Chondrocyte (in vitro differentiated cells): ENCODE measurements at regions not wholly inside any gene's neighbourhood (a gene's known extent, or its start where the extent isn't known, plus 50 kb on each side); places are given as distances from the start of the nearest gene placed in this dataset.

Experiments used
- DNase-seq: peaks from one replicate; pipeline ENCODE4 v3.0.0; 2021; ENCODE audit warnings: mixed read lengths, low spot score
- H3K27ac Mint-ChIP-seq: one replicate; pipeline ENCODE4 v1.8.0; 2021; ENCODE audit warnings: mild to moderate bottlenecking, moderate library complexity, mixed read lengths; ENCODE audit not compliant: unreplicated experiment
- H3K27me3 Mint-ChIP-seq: 2 replicates; pipeline ENCODE4 v1.8.0; 2021; ENCODE audit warnings: low read depth, mixed read lengths
- H3K36me3 Mint-ChIP-seq: 2 replicates; pipeline ENCODE4 v1.8.0; 2021; ENCODE audit warnings: low read depth, mixed read lengths
- H3K4me1 Mint-ChIP-seq: 2 replicates; pipeline ENCODE4 v1.8.0; 2021; ENCODE audit warnings: low read depth, mild to moderate bottlenecking, mixed read lengths
- H3K4me3 Mint-ChIP-seq: one replicate; pipeline ENCODE4 v1.8.0; 2021; ENCODE audit warnings: mild to moderate bottlenecking, moderate library complexity, mixed read lengths; ENCODE audit not compliant: unreplicated experiment
- H3K9me3 Mint-ChIP-seq: 2 replicates; pipeline ENCODE4 v1.8.0; 2021; ENCODE audit warnings: low read depth, mixed read lengths
- CTCF ChIP-seq: fragments of 200-600 bp; sonication (generic); IDR thresholded peaks from 2 replicates; pipeline ENCODE4 v1.5.0; 2021; ENCODE audit warnings: antibody characterized with exemption, mild to moderate bottlenecking, moderate library complexity

- H3K4me1 Mint-ChIP-seq: no peaks in the 10 kb centered on the region
- DNase-seq: no peak
Measured at GRCh38 chr7:56493704-56494450, 377.7 kb upstream of the NUPR2 start.

GRCh38 chr7:56493196-56493595 is 377.0 kb upstream of the NUPR2 start:
- DNase-seq: no peak
- H3K4me1 Mint-ChIP-seq: no peaks in the 10 kb centered on the region
- H3K27ac Mint-ChIP-seq: no peak overlapping the region
- no peak for TF ChIP-seq CTCF
- H3K4me3 Mint-ChIP-seq: no peak overlapping the region
- H3K36me3 Mint-ChIP-seq: peaks cover 1% of the 10 kb centered on the region
- H3K27me3 Mint-ChIP-seq: no peaks in the 10 kb centered on the region
- peaks cover 51% of the 10 kb centered on the region for H3K9me3 Mint-ChIP-seq

More at GRCh38 chr7:56493704-56494450, 377.7 kb upstream of the NUPR2 start:
- Mint-ChIP-seq H3K27ac (no peak overlapping the region), H3K27me3 (no peaks in the 10 kb centered on the region), H3K9me3 (peaks cover 50% of the 10 kb centered on the region), H3K36me3 (peaks cover 1% of the 10 kb centered on the region), H3K4me3 (no peak overlapping the region)
- no peak for TF ChIP-seq CTCF

DNA sequence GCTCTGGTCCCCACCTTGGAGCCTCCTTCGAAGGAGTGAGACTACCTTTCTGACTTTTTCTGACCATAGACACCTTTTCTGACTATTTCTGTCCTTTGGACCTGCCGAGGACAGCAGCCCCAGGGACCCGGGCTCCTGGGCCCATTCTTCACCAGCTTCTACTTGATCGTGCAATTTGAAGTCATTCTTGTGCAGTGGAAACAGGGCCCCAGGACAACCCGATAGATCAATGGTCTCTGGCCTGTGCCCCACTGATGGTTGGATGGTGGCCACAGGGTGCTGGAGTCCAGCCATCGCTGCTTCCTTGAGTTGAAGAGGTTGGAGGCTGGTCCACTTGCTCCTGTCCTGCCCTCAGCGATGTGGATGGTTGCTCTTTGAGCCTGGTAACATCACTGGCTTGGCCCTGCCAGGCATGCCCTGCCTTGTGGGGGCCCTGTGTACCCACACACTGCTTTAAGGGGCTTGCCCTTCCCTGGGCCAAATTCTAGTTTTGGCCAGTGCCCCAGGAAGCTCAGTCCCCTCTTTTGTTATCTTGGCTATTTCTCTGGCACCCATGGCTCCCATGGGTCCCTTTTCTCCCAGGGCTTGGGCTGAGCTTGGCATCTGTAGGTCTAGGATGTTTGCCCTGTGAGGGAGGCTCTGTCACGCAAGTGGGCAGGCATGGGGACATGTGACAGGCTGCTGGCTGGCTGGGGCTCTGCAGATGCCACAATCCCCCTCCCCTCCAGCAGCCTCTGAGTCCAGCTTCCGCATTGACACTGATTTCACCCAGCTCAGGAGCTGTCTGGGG is 375.6 kb upstream of the NUPR2 start:
- peaks cover 1% of the 10 kb centered on the region for H3K36me3 Mint-ChIP-seq

GRCh38 chr7:56483861-56484550 is 367.8 kb upstream of the NUPR2 start:
- Mint-ChIP-seq H3K9me3 (peaks cover 75% of the 10 kb centered on the region), H3K36me3 (peaks cover 13% of the 10 kb centered on the region), H3K27ac (no peak overlapping the region), H3K4me1 (no peaks in the 10 kb centered on the region), H3K27me3 (no peaks in the 10 kb centered on the region), H3K4me3 (no peak overlapping the region)
- no peak for TF ChIP-seq CTCF
- DNase-seq: no peak

More for the DNA sequence above, 375.6 kb upstream of the NUPR2 start:
- no peaks in the 10 kb centered on the region for H3K27me3 Mint-ChIP-seq
- no peak overlapping the region for H3K27ac Mint-ChIP-seq
- peaks cover 59% of the 10 kb centered on the region for H3K9me3 Mint-ChIP-seq
- H3K4me3 Mint-ChIP-seq: no peak overlapping the region
- DNase-seq: no peak
- no peak for TF ChIP-seq CTCF
- H3K4me1 Mint-ChIP-seq: no peaks in the 10 kb centered on the region

GRCh38 chr7:56483153-56483552 is 366.9 kb upstream of the NUPR2 start:
- Mint-ChIP-seq H3K9me3 (peaks cover 76% of the 10 kb centered on the region), H3K27ac (no peak overlapping the region), H3K27me3 (no peaks in the 10 kb centered on the region), H3K4me1 (no peaks in the 10 kb centered on the region), H3K4me3 (no peak overlapping the region), H3K36me3 (peaks cover 11% of the 10 kb centered on the region)
- DNase-seq: no peak
- TF ChIP-seq CTCF: no peak
